ENCODE measurements at regions not wholly inside any gene's neighbourhood (a gene's known extent, or its start where the extent isn't known, plus 50 kb on each side); places are given as distances from the start of the nearest gene placed in this dataset.

DNA sequence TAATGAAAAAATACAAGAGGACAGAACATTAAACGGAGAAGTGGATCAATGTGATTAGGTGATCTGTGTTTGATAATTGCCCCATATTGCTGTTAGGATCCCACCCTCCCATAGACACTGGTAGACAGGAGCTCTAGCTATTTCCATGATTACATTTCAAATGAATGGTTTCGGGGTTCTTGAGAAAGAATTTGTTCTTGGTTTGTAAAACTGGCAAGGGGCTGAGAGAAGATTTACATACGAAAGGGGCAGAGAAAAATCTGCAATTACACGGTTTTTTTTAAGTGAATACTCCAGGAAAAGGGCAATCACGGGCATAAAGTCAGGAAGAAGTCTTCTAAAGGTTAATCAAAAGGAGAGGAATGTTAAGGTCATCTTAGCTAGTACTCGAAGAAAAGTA lies 2125.7 kb upstream of the PCDH20 start:
- H3K4me2 ChIP-seq (ENCODE audit: low read depth, low read length): no peak overlapping the region
- ATAC-seq (ENCODE audit: low read depth): no peak
- ChIA-PET CTCF (interaction anchor here (0.5 to 0.7 kb wide), 3 partner anchors 9 to 1024 kb away, joined by 4 to 5 read pairs (median 4); no protein-coding TSS in a partner anchor), POLR2A (ENCODE audit: unreplicated experiment) (interaction anchor here (0.7 kb wide), 1 partner anchor 9 kb away, joined by 3 read pairs; no protein-coding TSS in a partner anchor)
- no peak overlapping the region for H2BK15ac ChIP-seq (ENCODE audit: low read depth, low read length)
- H2AK9ac ChIP-seq (replicated peaks; ENCODE audit: low read depth, low read length, poor library complexity): no peak overlapping the region
- no peak overlapping the region for H3K9ac ChIP-seq (ENCODE audit: low read depth, low read length)
- H3K9me3 ChIP-seq (ENCODE audit: control insufficient read depth, insufficient read depth, low read length): no peaks in the 10 kb centered on the region
- H3K9me1 ChIP-seq (ENCODE audit: insufficient read depth, low read length): no peaks in the 10 kb centered on the region
- no peak overlapping the region for H2BK120ac ChIP-seq (ENCODE audit: low read depth, low read length)
- H2AK5ac ChIP-seq (ENCODE audit: low read depth, low read length): no peak overlapping the region
- no peak for DNase-seq
- no peaks in the 10 kb centered on the region for H3K27me3 ChIP-seq (ENCODE audit: control insufficient read depth, insufficient read depth, low read length)
- H3K23ac ChIP-seq (ENCODE audit: low read depth, low read length): no peak overlapping the region
- WGBS, 2 experiments (ENCODE audit: extremely low coverage in 2 of 2, insufficient read length in 1 of 2): 73% methylated on average over 3 of the region's 6 CpGs; no CpG with 5 or more reads in 1 of the 2 experiments
- no peaks in the 10 kb centered on the region for H3K79me1 ChIP-seq (ENCODE audit: low read depth in 1 of 2, low read length in 2 of 2)
- H2AFZ ChIP-seq (replicated peaks; ENCODE audit: low read length, poor library complexity): no peak overlapping the region
- no peaks in the 10 kb centered on the region for H3K4me1 ChIP-seq (ENCODE audit: control insufficient read depth, insufficient read depth, low read length)
- no peak overlapping the region for H2BK5ac ChIP-seq (ENCODE audit: low read depth, low read length, poor library complexity, severe bottlenecking)
- H3K36me3 ChIP-seq (ENCODE audit: control insufficient read depth, insufficient read depth, low read length): no peaks in the 10 kb centered on the region
- H2BK20ac ChIP-seq (ENCODE audit: low read depth, low read length): no peak overlapping the region
- H3K4ac ChIP-seq (ENCODE audit: low read depth, low read length): no peak overlapping the region
- no peaks in the 10 kb centered on the region for H4K20me1 ChIP-seq (ENCODE audit: insufficient read depth, low read length)
- no TSS peak for BruUV-seq (replicated peaks)
- dilution Hi-C loops (cut with HindIII; ENCODE audit: low sequenced_read_pairs, unreplicated experiment) (no loop called here), in situ Hi-C loops (cut with MboI; ENCODE audit: low sequenced_read_pairs) (no loop called here), intact Hi-C loops (cut with micrococcal nuclease) (no loop called here)
- H4K91ac ChIP-seq (ENCODE audit: insufficient read depth, low read depth, low read length): no peak overlapping the region
- H3K18ac ChIP-seq (ENCODE audit: low read depth, low read length): no peak overlapping the region
- H3K27ac ChIP-seq (ENCODE audit: insufficient read depth, low read length): no peak overlapping the region
- no peak overlapping the region for H3K4me3 ChIP-seq (ENCODE audit: insufficient read depth, low read depth, low read length)
- TF ChIP-seq BHLHE40 (IDR thresholded peaks at IDR 0.05; ENCODE audit: low read depth, low read length) (no peak), RFX5 (IDR thresholded peaks at IDR 0.05; ENCODE audit: low read depth, low read length) (no peak), CEBPB (IDR thresholded peaks at IDR 0.05; ENCODE audit: low read depth, low read length) (no peak), NFE2L2 (IDR thresholded peaks at IDR 0.05; ENCODE audit: low read depth, low read length) (no peak), MAZ (IDR thresholded peaks at IDR 0.05; ENCODE audit: borderline replicate concordance, low read depth, low read length) (no peak), SMC3 (IDR thresholded peaks at IDR 0.05; ENCODE audit: low read depth, low read length) (no peak), POLR2A (IDR thresholded peaks at IDR 0.05; ENCODE audit: low read depth, low read length) (no peak), MAFK (IDR thresholded peaks at IDR 0.05; ENCODE audit: low read depth, low read length) (no peak), MXI1 (IDR thresholded peaks at IDR 0.05; ENCODE audit: borderline replicate concordance, low read depth, low read length) (no peak), FOS (IDR thresholded peaks at IDR 0.05; ENCODE audit: low read depth, low read length) (no peak), CHD1 (IDR thresholded peaks at IDR 0.05; ENCODE audit: low read depth, low read length) (no peak)
- TF ChIP-seq, protein P1, sequence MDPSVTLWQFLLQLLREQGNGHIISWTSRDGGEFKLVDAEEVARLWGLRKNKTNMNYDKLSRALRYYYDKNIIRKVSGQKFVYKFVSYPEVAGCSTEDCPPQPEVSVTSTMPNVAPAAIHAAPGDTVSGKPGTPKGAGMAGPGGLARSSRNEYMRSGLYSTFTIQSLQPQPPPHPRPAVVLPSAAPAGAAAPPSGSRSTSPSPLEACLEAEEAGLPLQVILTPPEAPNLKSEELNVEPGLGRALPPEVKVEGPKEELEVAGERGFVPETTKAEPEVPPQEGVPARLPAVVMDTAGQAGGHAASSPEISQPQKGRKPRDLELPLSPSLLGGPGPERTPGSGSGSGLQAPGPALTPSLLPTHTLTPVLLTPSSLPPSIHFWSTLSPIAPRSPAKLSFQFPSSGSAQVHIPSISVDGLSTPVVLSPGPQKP (IDR thresholded peaks at IDR 0.05; ENCODE audit: borderline replicate concordance, low read depth, low read length): no peak
- TF ChIP-seq, protein P2, sequence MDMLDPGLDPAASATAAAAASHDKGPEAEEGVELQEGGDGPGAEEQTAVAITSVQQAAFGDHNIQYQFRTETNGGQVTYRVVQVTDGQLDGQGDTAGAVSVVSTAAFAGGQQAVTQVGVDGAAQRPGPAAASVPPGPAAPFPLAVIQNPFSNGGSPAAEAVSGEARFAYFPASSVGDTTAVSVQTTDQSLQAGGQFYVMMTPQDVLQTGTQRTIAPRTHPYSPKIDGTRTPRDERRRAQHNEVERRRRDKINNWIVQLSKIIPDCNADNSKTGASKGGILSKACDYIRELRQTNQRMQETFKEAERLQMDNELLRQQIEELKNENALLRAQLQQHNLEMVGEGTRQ (IDR thresholded peaks at IDR 0.05; ENCODE audit: low read depth, low read length): no peak
- H4K5ac ChIP-seq (ENCODE audit: low read depth, low read length): no peak overlapping the region
- H4K8ac ChIP-seq (ENCODE audit: low read depth in 2 of 2, low read length in 2 of 2): no peak overlapping the region
- H3K56ac ChIP-seq (ENCODE audit: extremely low read depth, insufficient read depth, low read length): no peak overlapping the region
- H3K14ac ChIP-seq (replicated peaks; ENCODE audit: low read depth, low read length): no peak overlapping the region
